ENCODE measurements at regions not wholly inside any gene's neighbourhood (a gene's known extent, or its start where the extent isn't known, plus 50 kb on each side); places are given as distances from the start of the nearest gene placed in this dataset.
"Not testable (repeated sequence)": the region's sequence is repeated elsewhere in the genome, so short reads cannot be mapped to it uniquely, and the experiment has no call there.

DNA sequence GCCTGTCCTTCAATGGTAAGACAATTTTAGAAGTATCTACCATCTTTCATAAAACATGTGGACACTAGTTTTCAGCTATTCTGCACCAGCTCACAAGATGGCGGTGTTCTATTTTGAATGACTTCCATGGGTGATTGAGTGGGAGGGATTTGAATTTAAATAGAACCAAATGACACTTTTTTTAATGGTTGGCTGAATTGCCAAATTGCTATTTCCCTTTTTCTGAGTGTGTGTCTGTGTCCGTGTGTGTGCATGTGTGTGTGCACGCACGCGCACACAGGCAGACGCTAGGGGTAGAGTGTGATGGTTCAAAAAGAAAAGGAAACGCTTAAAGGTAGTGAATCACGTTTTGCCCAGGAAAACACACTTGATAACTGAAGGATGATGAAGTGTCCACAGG is 362.6 kb downstream of the DAD1 start:
- CTCF ChIA-PET: interaction anchor here (0.9 to 1.3 kb wide), 2 partner anchors 25 to 344 kb away, joined by 5 to 7 read pairs; no protein-coding TSS in a partner anchor
- Mint-ChIP-seq H3K9me3 (no peaks in the 10 kb centered on the region), H3K4me3 (peak overlapping the region; percentile 51), H3K27me3 (no peaks in the 10 kb centered on the region), H3K36me3 (no peaks in the 10 kb centered on the region), H3K4me1 (ENCODE audit: low read depth) (peaks cover 6% of the 10 kb centered on the region), H3K27ac (peak overlapping the region; percentile 75)
- DNase-seq: peak; percentile 13
- intact Hi-C loops (cut with micrococcal nuclease): loop anchor here (5.0 kb wide), 1 partner anchor 331 kb away; no protein-coding TSS in a partner anchor
- POLR2A ChIA-PET: interaction anchor here (0.7 kb wide), 1 partner anchor 329 kb away, joined by 3 read pairs; no protein-coding TSS in a partner anchor

DNA sequence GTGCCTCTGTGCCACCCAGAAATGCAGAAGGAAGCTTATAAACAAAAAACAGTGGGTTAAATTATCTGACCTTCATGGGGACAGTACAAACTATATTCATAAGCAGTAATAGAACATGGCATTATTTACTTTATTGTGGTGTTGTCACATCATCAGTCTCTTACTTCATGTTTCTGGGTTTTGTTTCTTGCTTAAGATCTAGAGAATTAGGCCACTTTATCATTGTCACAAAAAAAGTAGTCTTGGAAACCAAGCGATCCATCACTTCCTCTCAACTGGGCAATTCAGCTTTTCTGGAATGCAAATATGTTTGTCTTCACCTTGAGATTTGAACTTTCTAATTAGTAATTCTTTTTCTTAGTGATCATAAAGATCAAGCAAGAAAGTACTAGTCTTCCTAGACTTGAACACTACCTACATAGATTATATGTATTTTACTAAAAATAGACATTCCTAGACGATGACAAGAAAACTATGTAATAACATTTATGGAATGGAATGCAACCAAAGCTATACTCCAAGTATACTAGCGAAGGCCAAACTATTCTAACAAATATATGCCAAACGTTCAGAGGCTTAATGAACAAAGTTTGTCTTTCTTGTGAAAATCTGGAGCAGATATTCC is 363.4 kb downstream of the DAD1 start:
- Mint-ChIP-seq H3K27ac (no peak overlapping the region), H3K27me3 (no peaks in the 10 kb centered on the region), H3K36me3 (no peaks in the 10 kb centered on the region), H3K4me1 (ENCODE audit: low read depth) (peaks cover 7% of the 10 kb centered on the region), H3K9me3 (no peaks in the 10 kb centered on the region), H3K4me3 (no peak overlapping the region)
- intact Hi-C loops (cut with micrococcal nuclease): loop anchor here (5.0 kb wide), 1 partner anchor 332 kb away; no protein-coding TSS in a partner anchor
- POLR2A ChIA-PET: no interaction called here
- CTCF ChIA-PET: interaction anchor here (0.6 to 0.9 kb wide), 2 partner anchors 331 to 345 kb away, joined by 3 to 5 read pairs; no protein-coding TSS in a partner anchor
- no peak for DNase-seq

DNA sequence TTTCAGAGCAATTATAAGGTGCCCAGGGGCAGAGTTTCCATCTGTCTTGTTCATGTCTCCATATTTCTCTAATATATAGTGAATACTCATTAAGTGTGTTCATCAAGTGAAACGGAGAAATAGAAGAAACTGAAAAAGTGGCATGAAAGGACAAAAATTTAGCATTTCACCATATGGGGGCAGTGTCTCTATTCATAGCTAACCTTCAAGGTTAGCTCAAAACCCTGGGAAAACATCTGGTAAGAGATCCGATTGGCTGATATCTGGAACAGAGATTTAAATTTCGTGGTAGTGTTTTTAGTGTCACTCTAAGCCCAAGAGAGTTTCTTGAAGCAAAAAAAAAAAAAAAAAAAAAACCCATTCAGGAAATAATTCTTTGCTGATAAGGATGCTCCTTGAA is 367.5 kb downstream of the DAD1 start:
- H3K4me3 Mint-ChIP-seq: peak overlapping the region; percentile 59
- DNase-seq: no peak
- no peaks in the 10 kb centered on the region for H3K36me3 Mint-ChIP-seq
- intact Hi-C loops (cut with micrococcal nuclease): loop anchor here (2.0 to 5.0 kb wide), 2 partner anchors 21 to 351 kb away; no protein-coding TSS in a partner anchor
- H3K27ac Mint-ChIP-seq: peak overlapping the region; percentile 56
- POLR2A ChIA-PET: interaction anchor here (1.3 kb wide), 1 partner anchor 310 kb away, joined by 3 read pairs; no protein-coding TSS in a partner anchor
- H3K4me1 Mint-ChIP-seq (ENCODE audit: low read depth): peaks cover 10% of the 10 kb centered on the region
- no peaks in the 10 kb centered on the region for H3K9me3 Mint-ChIP-seq
- no peaks in the 10 kb centered on the region for H3K27me3 Mint-ChIP-seq
- CTCF ChIA-PET: interaction anchor here (0.7 to 1.0 kb wide), 3 partner anchors 20 to 349 kb away, joined by 3 to 9 read pairs (median 3); no protein-coding TSS in a partner anchor

DNA sequence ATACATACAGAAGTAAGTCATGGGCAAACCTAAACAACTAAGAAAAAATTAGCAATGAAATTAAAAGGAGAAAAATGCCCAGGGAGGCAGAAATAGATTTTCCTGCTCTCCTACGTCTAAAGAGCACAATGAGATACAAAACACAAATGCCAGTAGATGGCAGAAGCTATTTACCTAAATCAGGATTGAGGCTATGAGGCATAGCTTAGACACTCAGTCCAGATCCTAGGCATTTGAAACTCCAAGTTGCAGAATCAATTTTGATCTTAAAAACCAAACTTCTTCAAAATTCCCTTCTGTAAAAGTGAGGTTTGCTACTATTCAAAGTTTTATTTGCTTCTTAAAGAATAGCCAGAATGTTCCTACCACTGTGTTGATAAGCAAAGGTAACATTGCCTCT is 368.6 kb downstream of the DAD1 start:
- DNase-seq: no peak
- Mint-ChIP-seq H3K27me3 (no peaks in the 10 kb centered on the region), H3K4me3 (no peak overlapping the region), H3K36me3 (no peaks in the 10 kb centered on the region), H3K9me3 (no peaks in the 10 kb centered on the region), H3K27ac (no peak overlapping the region), H3K4me1 (ENCODE audit: low read depth) (peaks cover 10% of the 10 kb centered on the region)
- ChIA-PET POLR2A (no interaction called here), CTCF (no interaction called here)
- intact Hi-C loops (cut with micrococcal nuclease): loop anchor here (2.0 to 5.0 kb wide), 2 partner anchors 20 to 352 kb away; no protein-coding TSS in a partner anchor

DNA sequence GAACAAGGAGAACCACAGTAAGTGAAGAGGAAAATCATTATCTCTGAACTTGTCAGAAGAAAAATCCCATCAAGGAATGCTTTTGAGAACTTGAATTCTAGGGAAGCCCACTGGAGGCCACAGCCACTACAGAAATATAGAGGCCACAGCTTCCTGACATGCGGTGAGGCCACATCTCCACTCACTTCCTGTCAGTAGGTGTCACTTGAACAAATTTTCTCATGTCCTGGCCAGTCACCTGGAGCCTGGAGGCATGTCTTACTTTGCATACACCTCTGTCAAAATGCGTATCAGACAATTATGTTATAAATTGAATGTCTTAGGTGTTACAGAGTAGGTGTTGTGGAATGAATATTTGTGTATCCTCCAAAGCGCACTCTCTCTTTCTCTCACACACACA is 370.3 kb downstream of the DAD1 start:
- no peaks in the 10 kb centered on the region for H3K36me3 Mint-ChIP-seq
- peak; percentile 15 for DNase-seq
- H3K27ac Mint-ChIP-seq: no peak overlapping the region
- H3K4me3 Mint-ChIP-seq: no peak overlapping the region
- no peaks in the 10 kb centered on the region for H3K27me3 Mint-ChIP-seq
- ChIA-PET POLR2A (no interaction called here), CTCF (interaction anchor here (0.6 to 1.3 kb wide), 3 partner anchors 11 to 351 kb away, joined by 3 to 4 read pairs (median 4); no protein-coding TSS in a partner anchor)
- H3K4me1 Mint-ChIP-seq (ENCODE audit: low read depth): peaks cover 10% of the 10 kb centered on the region
- intact Hi-C loops (cut with micrococcal nuclease): no loop called here
- H3K9me3 Mint-ChIP-seq: no peaks in the 10 kb centered on the region

DNA sequence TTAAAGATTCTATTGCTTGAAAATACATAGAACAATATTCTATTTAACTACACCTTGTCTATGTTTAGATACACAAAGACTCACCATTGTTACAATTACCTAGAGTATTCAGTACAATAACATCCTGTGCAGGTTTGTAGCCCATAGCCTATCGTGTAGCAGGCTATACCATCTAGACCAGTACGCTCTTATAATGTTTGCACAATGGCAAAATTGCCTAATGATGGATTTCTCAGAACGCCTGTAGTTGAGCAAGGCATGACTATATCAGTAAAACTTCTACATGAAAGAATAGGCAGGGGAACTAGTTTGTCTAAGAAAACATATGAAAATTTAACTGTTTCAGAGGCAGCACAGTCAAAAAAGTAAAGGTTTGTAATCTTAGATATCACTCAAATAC is 375.9 kb downstream of the DAD1 start:
- intact Hi-C loops (cut with micrococcal nuclease): no loop called here
- no peak overlapping the region for H3K4me3 Mint-ChIP-seq
- H3K9me3 Mint-ChIP-seq: no peaks in the 10 kb centered on the region
- no peak overlapping the region for H3K27ac Mint-ChIP-seq
- no peaks in the 10 kb centered on the region for H3K27me3 Mint-ChIP-seq
- no peaks in the 10 kb centered on the region for H3K4me1 Mint-ChIP-seq (ENCODE audit: low read depth)
- DNase-seq: no peak
- no peaks in the 10 kb centered on the region for H3K36me3 Mint-ChIP-seq
- POLR2A ChIA-PET: no interaction called here
- CTCF ChIA-PET: no interaction called here

DNA sequence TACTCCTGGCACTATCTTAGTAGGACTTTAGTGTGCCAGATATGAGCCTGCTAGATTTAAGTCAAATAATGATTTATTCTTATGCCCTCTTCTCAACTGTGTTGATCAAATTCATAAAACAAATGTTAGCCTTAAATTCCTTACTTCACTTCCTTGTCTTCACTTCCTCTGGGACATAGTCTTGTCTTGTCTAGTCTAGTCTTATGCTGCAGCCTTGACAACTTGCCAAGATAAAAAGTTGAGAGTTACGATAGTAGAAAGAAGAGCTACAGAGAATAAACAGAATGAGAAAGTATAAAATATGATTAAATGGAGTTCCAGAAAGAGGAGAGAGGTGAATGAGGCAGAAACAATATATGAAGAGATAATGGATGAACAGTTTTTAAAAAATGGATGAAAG is 378.1 kb downstream of the DAD1 start:
- Mint-ChIP-seq H3K27me3 (no peaks in the 10 kb centered on the region), H3K9me3 (no peaks in the 10 kb centered on the region), H3K27ac (no peak overlapping the region), H3K36me3 (no peaks in the 10 kb centered on the region), H3K4me1 (ENCODE audit: low read depth) (no peaks in the 10 kb centered on the region), H3K4me3 (no peak overlapping the region)
- no peak for DNase-seq
- intact Hi-C loops (cut with micrococcal nuclease): no loop called here
- ChIA-PET CTCF (no interaction called here), POLR2A (no interaction called here)

DNA sequence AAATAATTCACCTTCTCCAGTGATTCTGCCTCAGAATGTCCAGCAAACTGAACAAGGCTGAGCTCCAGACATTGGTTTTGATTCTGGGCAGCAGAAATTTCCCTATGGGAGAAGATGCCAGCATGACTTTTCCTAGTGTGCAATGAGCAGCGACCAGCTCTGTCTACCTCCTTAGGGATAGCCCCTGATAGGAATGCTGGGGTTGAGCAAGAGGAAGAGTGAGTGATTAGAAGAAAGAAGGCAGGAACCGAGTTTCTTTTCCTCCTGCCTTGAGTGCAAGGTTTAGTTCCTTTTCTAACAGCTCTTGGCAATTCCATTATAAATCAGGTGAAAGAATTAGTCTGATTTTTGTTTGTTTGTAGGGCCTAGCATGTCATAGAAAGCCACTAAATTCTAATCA is 379.0 kb downstream of the DAD1 start:
- no peak for DNase-seq
- Mint-ChIP-seq H3K4me1 (ENCODE audit: low read depth) (no peaks in the 10 kb centered on the region), H3K4me3 (no peak overlapping the region), H3K27ac (no peak overlapping the region), H3K9me3 (no peaks in the 10 kb centered on the region), H3K36me3 (no peaks in the 10 kb centered on the region), H3K27me3 (no peaks in the 10 kb centered on the region)
- CTCF ChIA-PET: no interaction called here
- POLR2A ChIA-PET: no interaction called here
- intact Hi-C loops (cut with micrococcal nuclease): no loop called here

DNA sequence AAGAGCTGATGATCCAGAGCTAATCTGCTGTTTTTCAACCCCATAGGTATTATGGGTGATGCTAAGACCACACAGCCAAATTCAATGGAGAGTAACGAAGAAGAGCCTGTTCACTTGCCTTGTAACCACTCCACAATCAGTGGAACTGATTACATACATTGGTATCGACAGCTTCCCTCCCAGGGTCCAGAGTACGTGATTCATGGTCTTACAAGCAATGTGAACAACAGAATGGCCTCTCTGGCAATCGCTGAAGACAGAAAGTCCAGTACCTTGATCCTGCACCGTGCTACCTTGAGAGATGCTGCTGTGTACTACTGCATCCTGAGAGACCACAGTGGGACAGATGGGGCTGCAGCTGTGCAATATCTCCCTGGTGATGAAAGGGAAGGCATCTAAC is 386.0 kb downstream of the DAD1 start:
- peaks cover 11% of the 10 kb centered on the region for H3K4me1 Mint-ChIP-seq (ENCODE audit: low read depth)
- peak overlapping the region; percentile 66 for H3K4me3 Mint-ChIP-seq
- intact Hi-C loops (cut with micrococcal nuclease): no loop called here
- ChIA-PET POLR2A (interaction anchor here (1.0 to 1.3 kb wide), 2 partner anchors 281 to 364 kb away, joined by 3 read pairs; no protein-coding TSS in a partner anchor), CTCF (interaction anchor here (1.9 kb wide), 1 partner anchor 40 kb away, joined by 4 read pairs; no protein-coding TSS in a partner anchor)
- H3K27ac Mint-ChIP-seq: peak overlapping the region; percentile 74
- DNase-seq: no peak
- no peaks in the 10 kb centered on the region for H3K9me3 Mint-ChIP-seq
- H3K27me3 Mint-ChIP-seq: no peaks in the 10 kb centered on the region
- peaks cover 2% of the 10 kb centered on the region for H3K36me3 Mint-ChIP-seq

DNA sequence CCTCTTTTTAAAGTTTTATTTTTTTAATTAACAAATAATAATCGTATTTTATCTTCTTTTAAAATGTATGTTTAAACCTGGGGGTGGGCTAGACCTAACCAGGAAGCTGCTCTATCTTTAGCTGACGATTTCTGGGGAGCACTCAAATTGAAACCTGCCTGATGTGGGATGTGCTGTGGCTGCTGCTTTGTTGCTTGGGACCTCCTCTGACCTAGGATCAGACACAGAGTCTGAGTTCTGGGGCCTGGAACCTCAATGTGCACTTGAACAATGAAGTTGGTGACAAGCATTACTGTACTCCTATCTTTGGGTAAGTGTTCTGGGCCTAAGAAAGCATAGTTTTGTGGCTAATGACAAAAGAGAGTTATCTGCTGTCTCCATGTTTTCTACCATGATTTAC is 386.7 kb downstream of the DAD1 start:
- no peaks in the 10 kb centered on the region for H3K9me3 Mint-ChIP-seq
- no peak for DNase-seq
- POLR2A ChIA-PET: interaction anchor here (1.0 kb wide), 1 partner anchor 282 kb away, joined by 3 read pairs; no protein-coding TSS in a partner anchor

DNA sequence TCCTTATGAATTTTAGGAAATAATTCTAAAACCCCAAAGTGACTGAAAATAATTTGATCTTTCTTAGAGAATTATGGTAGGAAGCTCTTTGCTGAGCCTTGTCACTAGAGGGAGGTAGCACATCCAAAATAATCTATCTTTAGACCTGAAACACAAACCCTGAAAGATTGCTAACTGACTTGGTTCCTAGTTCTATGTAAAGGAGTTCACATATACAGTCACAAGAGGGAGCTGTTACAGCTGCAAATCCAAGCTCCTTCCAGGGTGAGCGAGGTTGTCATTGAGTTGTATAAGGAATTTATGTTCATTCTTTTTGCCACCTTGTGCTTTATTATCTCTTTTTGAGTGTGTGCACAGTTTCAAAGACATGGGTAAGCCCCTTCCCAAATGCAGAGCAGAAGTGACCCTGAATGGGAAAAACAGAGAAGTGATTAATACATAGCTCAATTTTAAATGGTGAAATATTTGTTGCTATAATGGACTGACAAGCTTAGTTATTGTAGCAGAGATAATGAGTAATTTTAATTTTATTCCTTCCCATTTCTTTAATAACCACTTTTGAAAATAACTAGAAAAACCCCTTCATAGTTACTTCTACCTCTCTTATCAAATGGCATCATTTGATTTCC is 387.9 kb downstream of the DAD1 start:
- H3K4me1 Mint-ChIP-seq (ENCODE audit: low read depth): peaks cover 15% of the 10 kb centered on the region
- peaks cover 2% of the 10 kb centered on the region for H3K36me3 Mint-ChIP-seq
- no peak for DNase-seq
- ChIA-PET CTCF (interaction anchor here (0.7 to 1.7 kb wide), 11 partner anchors 21 to 369 kb away, joined by 3 to 11 read pairs (median 3); no protein-coding TSS in a partner anchor), POLR2A (interaction anchor here (0.8 to 1.9 kb wide), 2 partner anchors 23 to 355 kb away, joined by 3 to 9 read pairs; no protein-coding TSS in a partner anchor)
- H3K4me3 Mint-ChIP-seq: no peak overlapping the region
- no peaks in the 10 kb centered on the region for H3K27me3 Mint-ChIP-seq
- H3K9me3 Mint-ChIP-seq: no peaks in the 10 kb centered on the region
- no peak overlapping the region for H3K27ac Mint-ChIP-seq
- intact Hi-C loops (cut with micrococcal nuclease): loop anchor here (1.0 to 2.0 kb wide), 3 partner anchors 20 to 32 kb away; no protein-coding TSS in a partner anchor

More for the DNA sequence above, 386.7 kb downstream of the DAD1 start:
- Mint-ChIP-seq H3K4me1 (ENCODE audit: low read depth) (peaks cover 15% of the 10 kb centered on the region), H3K4me3 (peak overlapping the region; percentile 66), H3K27ac (peak overlapping the region; percentile 74), H3K27me3 (no peaks in the 10 kb centered on the region), H3K36me3 (peaks cover 2% of the 10 kb centered on the region)
- CTCF ChIA-PET: interaction anchor here (1.2 to 1.9 kb wide), 2 partner anchors 39 to 354 kb away, joined by 4 read pairs; no protein-coding TSS in a partner anchor
- intact Hi-C loops (cut with micrococcal nuclease): no loop called here

DNA sequence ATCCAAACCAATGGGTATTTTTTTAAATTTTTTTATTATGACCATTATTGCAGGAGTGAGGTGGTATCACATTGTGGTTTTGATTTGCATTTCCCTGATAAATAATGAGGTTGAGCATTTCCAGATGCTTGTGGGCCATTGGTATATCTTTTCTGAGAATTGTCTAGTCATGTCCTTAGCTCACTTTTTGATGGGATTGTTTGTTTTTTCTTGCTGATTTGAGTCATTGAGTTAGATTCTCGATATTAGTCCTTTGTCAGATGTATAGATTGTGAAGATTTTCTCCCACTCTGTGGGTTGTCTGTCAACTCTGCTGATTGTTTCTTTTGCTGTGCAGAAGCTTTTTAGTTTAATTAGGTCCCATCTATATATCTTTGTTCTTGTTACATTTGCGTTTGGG is 388.9 kb downstream of the DAD1 start:
- H3K4me1 Mint-ChIP-seq (ENCODE audit: low read depth): peaks cover 15% of the 10 kb centered on the region
- not testable (repeated sequence) for H3K36me3 Mint-ChIP-seq, H3K27ac Mint-ChIP-seq, H3K4me3 Mint-ChIP-seq, H3K9me3 Mint-ChIP-seq, H3K27me3 Mint-ChIP-seq, DNase-seq
- POLR2A ChIA-PET: interaction anchor here (1.9 kb wide), 1 partner anchor 23 kb away, joined by 9 read pairs; no protein-coding TSS in a partner anchor
- intact Hi-C loops (cut with micrococcal nuclease): loop anchor here (1.0 to 2.0 kb wide), 3 partner anchors 21 to 31 kb away; no protein-coding TSS in a partner anchor
- CTCF ChIA-PET: interaction anchor here (1.0 to 1.7 kb wide), 2 partner anchors 15 to 356 kb away, joined by 3 to 5 read pairs; no protein-coding TSS in a partner anchor
